ENCODE measurements at regions not wholly inside any gene's neighbourhood (a gene's known extent, or its start where the extent isn't known, plus 50 kb on each side); places are given as distances from the start of the nearest gene placed in this dataset.

DNA sequence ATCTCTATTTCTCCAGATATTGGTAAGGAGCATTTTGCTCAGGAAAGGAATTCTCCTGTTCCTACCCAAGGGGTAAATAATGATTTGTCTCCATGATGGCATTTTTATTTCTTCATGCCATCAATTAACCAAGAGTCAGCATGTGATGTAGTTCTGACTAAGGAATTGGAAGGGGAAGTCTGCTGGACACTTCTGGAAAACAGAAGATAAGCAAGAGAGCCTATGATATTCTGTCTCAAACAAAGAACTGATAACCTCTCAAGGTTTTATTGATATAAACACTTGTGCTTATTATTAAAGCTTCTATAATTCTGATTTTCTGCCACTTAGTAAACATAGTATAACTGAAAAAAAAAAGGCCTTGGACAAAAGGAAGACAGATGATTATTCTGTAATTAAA, 673.0 kb upstream of the CHORDC1 start:
- TF ChIP-seq, protein P1, sequence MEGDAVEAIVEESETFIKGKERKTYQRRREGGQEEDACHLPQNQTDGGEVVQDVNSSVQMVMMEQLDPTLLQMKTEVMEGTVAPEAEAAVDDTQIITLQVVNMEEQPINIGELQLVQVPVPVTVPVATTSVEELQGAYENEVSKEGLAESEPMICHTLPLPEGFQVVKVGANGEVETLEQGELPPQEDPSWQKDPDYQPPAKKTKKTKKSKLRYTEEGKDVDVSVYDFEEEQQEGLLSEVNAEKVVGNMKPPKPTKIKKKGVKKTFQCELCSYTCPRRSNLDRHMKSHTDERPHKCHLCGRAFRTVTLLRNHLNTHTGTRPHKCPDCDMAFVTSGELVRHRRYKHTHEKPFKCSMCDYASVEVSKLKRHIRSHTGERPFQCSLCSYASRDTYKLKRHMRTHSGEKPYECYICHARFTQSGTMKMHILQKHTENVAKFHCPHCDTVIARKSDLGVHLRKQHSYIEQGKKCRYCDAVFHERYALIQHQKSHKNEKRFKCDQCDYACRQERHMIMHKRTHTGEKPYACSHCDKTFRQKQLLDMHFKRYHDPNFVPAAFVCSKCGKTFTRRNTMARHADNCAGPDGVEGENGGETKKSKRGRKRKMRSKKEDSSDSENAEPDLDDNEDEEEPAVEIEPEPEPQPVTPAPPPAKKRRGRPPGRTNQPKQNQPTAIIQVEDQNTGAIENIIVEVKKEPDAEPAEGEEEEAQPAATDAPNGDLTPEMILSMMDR (conservative IDR thresholded peaks at IDR 0.05 in 1 of 2, IDR thresholded peaks at IDR 0.05 in 1 of 2; ENCODE audit: extremely low read depth in 1 of 2, insufficient read depth in 1 of 2, low read depth in 1 of 2, low read length in 2 of 2) = no peak
- TF ChIP-seq EZH2 (IDR thresholded peaks at IDR 0.05; ENCODE audit: borderline replicate concordance, low read length) = no peak
